ENCODE measurements at regions not wholly inside any gene's neighbourhood (a gene's known extent, or its start where the extent isn't known, plus 50 kb on each side); places are given as distances from the start of the nearest gene placed in this dataset.

- CTCF ChIA-PET: no interaction called here
- FAIRE-seq: no peak
Measured at GRCh38 chr15:61444585-61444984, 215.5 kb upstream of the RORA start.

GRCh38 chr15:61442821-61443220 is 213.7 kb upstream of the RORA start:
- no TSS peak for BruUV-seq (replicated peaks)
- dilution Hi-C loops (cut with MboI; ENCODE audit: extremely low pct_ligation_motif_present, low sequenced_read_pairs): no loop called here
- intact Hi-C loops (cut with micrococcal nuclease): no loop called here

More at GRCh38 chr15:61444585-61444984, 215.5 kb upstream of the RORA start:
- Histone ChIP-seq H4K20me1 (replicated peaks; ENCODE audit: control insufficient read depth, extremely low read depth, insufficient read depth, low read length) (no peaks in the 10 kb centered on the region), H3K27ac (ENCODE audit: insufficient read depth, low read depth, low read length) (no peak overlapping the region), H3K4me1 (ENCODE audit: control insufficient read depth, extremely low read depth, insufficient read depth, low read length) (no peaks in the 10 kb centered on the region), H3K4me2 (ENCODE audit: insufficient read depth, low read length) (no peak overlapping the region), H3K36me3 (ENCODE audit: control insufficient read depth in 2 of 2, extremely low read depth in 1 of 2, insufficient read depth in 2 of 2, low read length in 2 of 2) (no peaks in the 10 kb centered on the region), H3K79me2 (ENCODE audit: control insufficient read depth, insufficient read depth, low read length) (no peaks in the 10 kb centered on the region), H2AFZ (ENCODE audit: low read depth, low read length) (no peak overlapping the region), H3K27me3 (ENCODE audit: control insufficient read depth in 2 of 2, insufficient read depth in 2 of 2, low read length in 2 of 2) (peaks cover 3 to 4% of the 10 kb centered on the region in 2 experiments), H3K9me1 (replicated peaks; ENCODE audit: control insufficient read depth, extremely low read depth, insufficient read depth, low read length) (no peaks in the 10 kb centered on the region), H3K9me3 (replicated peaks; ENCODE audit: control insufficient read depth, insufficient read depth, low read length) (no peaks in the 10 kb centered on the region), H3K9ac (replicated peaks; ENCODE audit: extremely low read depth, insufficient read depth, low read length) (no peak overlapping the region), H3K4me3 (replicated peaks in 1 of 3; ENCODE audit: insufficient read depth in 1 of 3, low read depth in 1 of 3, low read length in 3 of 3) (no peak overlapping the region)
- dilution Hi-C loops (cut with MboI; ENCODE audit: extremely low pct_ligation_motif_present, low sequenced_read_pairs): no loop called here
- TF ChIP-seq EZH2 (IDR thresholded peaks at IDR 0.05; ENCODE audit: borderline replicate concordance, low read depth, low read length, severe bottlenecking): no peak
- TF ChIP-seq FOS (IDR thresholded peaks at IDR 0.05; ENCODE audit: borderline replicate concordance, insufficient read depth, low read length): no peak
- no peak for TF ChIP-seq MYC (IDR thresholded peaks at IDR 0.05; ENCODE audit: low read depth, low read length)
- no peak for TF ChIP-seq POLR2A (IDR thresholded peaks at IDR 0.05; ENCODE audit: low read depth, low read length)
- no peak for TF ChIP-seq POLR2AphosphoS5 (IDR thresholded peaks at IDR 0.05; ENCODE audit: insufficient read depth, low read depth, low read length)
- BruUV-seq (replicated peaks): no TSS peak
- DNase-seq (ENCODE audit: low read depth, low spot score): no peak
- POLR2A ChIA-PET: no interaction called here
- intact Hi-C loops (cut with micrococcal nuclease): no loop called here

More at GRCh38 chr15:61442821-61443220, 213.7 kb upstream of the RORA start:
- H3K4me1 ChIP-seq (ENCODE audit: control insufficient read depth, extremely low read depth, insufficient read depth, low read length): no peaks in the 10 kb centered on the region
- POLR2A ChIA-PET: no interaction called here
- H4K20me1 ChIP-seq (replicated peaks; ENCODE audit: control insufficient read depth, extremely low read depth, insufficient read depth, low read length): no peaks in the 10 kb centered on the region
- H3K9ac ChIP-seq (replicated peaks; ENCODE audit: extremely low read depth, insufficient read depth, low read length): no peak overlapping the region
- H3K4me3 ChIP-seq (replicated peaks in 1 of 3; ENCODE audit: insufficient read depth in 1 of 3, low read depth in 1 of 3, low read length in 3 of 3): no peak overlapping the region
- H3K27ac ChIP-seq (ENCODE audit: insufficient read depth, low read depth, low read length): no peak overlapping the region
- H3K36me3 ChIP-seq (ENCODE audit: control insufficient read depth in 2 of 2, extremely low read depth in 1 of 2, insufficient read depth in 2 of 2, low read length in 2 of 2): no peaks in the 10 kb centered on the region
- peaks cover 3 to 6% of the 10 kb centered on the region in 2 experiments for H3K27me3 ChIP-seq (ENCODE audit: control insufficient read depth in 2 of 2, insufficient read depth in 2 of 2, low read length in 2 of 2)
- no peak overlapping the region for H3K4me2 ChIP-seq (ENCODE audit: insufficient read depth, low read length)
- no peak overlapping the region for H2AFZ ChIP-seq (ENCODE audit: low read depth, low read length)
- no peaks in the 10 kb centered on the region for H3K9me1 ChIP-seq (replicated peaks; ENCODE audit: control insufficient read depth, extremely low read depth, insufficient read depth, low read length)
- no peak for TF ChIP-seq FOS (IDR thresholded peaks at IDR 0.05; ENCODE audit: borderline replicate concordance, insufficient read depth, low read length)
- TF ChIP-seq CTCF (IDR thresholded peaks at IDR 0.05; ENCODE audit: extremely low read depth in 1 of 2, insufficient read depth in 1 of 2, low read depth in 1 of 2, low read length in 2 of 2): no peak
- no peak for TF ChIP-seq MYC (IDR thresholded peaks at IDR 0.05; ENCODE audit: low read depth, low read length)
- TF ChIP-seq GATA2 (IDR thresholded peaks at IDR 0.05; ENCODE audit: insufficient read depth, insufficient read length, low read depth, low read length): no peak
- TF ChIP-seq MAX (IDR thresholded peaks at IDR 0.05; ENCODE audit: insufficient read depth, insufficient read length): no peak
- no peak for TF ChIP-seq JUN (IDR thresholded peaks at IDR 0.05; ENCODE audit: borderline replicate concordance, insufficient read depth, insufficient read length, low read depth)
- TF ChIP-seq POLR2AphosphoS5 (IDR thresholded peaks at IDR 0.05; ENCODE audit: insufficient read depth, low read depth, low read length): no peak
- no peak for TF ChIP-seq POLR2A (IDR thresholded peaks at IDR 0.05; ENCODE audit: low read depth, low read length)
- no peak for TF ChIP-seq EZH2 (IDR thresholded peaks at IDR 0.05; ENCODE audit: borderline replicate concordance, low read depth, low read length, severe bottlenecking)
- no peak for FAIRE-seq
- H3K79me2 ChIP-seq (ENCODE audit: control insufficient read depth, insufficient read depth, low read length): no peaks in the 10 kb centered on the region
- CTCF ChIA-PET: interaction anchor here (1.5 kb wide), 1 partner anchor 391 kb away, joined by 3 read pairs; no protein-coding TSS in a partner anchor
- H3K9me3 ChIP-seq (replicated peaks; ENCODE audit: control insufficient read depth, insufficient read depth, low read length): no peaks in the 10 kb centered on the region
- no peak for DNase-seq (ENCODE audit: low read depth, low spot score)
